Activated CD4-positive, alpha-beta T cell treated with anti-CD3 and anti-CD28 coated beads, Interleukin-2, Interleukin-4, amounts not matched to agents 100 ng/mL and 50 ng/mL, durations not matched to agents 16 hours and 8 hours (primary cell): ENCODE measurements at regions not wholly inside any gene's neighbourhood (a gene's known extent, or its start where the extent isn't known, plus 50 kb on each side); places are given as distances from the start of the nearest gene placed in this dataset.
"Not testable (repeated sequence)": the region's sequence is repeated elsewhere in the genome, so short reads cannot be mapped to it uniquely, and the experiment has no call there.

ENCODE experiments used
- DNase-seq: peaks from one replicate; pipeline ENCODE4 v3.0.0-alpha.2; 2020; ENCODE audit warnings: low spot score

DNA sequence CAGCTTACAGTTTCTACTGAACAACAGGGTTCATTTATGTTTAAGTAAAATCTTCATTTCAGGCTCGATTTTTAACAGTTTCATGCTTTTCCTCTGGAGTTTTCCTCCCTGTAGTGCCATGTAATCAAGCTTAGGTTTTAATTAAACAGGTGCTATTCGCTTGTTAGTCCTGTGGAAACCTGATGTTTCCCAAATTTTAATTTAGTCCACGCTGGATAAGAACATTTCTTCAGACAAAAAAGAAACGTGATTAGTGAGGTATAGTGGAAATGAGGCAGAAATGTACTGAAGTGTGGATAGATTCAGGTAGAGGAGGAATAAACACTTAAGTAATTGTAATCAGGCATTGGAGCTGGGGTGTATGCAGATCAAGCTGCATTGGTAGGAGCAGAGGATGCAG is 1217.5 kb downstream of the AACS start:
- no peak for DNase-seq

DNA sequence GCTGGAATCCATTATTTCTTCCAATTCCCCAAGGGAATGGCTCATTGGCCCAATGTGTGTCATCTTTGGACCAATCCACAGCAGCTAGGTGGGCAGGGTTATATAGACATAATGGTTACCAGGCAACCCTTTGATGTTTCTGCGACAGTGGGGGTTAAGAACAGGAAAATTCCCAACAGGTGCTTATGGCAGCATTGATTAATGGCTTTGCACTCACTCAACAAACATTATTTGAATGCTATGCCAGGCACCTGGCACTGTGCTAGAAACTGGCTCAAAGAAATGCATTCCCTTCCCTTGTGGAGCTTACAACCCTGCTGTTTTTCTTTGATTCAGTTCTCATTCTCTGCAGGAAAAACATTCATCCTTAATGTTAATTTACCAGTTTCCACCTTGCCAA is 1221.0 kb downstream of the AACS start:
- DNase-seq, result no peak

- DNase-seq, result no peak
These were observed 1225.2 kb downstream of the AACS start for GRCh38 chr12:126290456-126290855.

DNA sequence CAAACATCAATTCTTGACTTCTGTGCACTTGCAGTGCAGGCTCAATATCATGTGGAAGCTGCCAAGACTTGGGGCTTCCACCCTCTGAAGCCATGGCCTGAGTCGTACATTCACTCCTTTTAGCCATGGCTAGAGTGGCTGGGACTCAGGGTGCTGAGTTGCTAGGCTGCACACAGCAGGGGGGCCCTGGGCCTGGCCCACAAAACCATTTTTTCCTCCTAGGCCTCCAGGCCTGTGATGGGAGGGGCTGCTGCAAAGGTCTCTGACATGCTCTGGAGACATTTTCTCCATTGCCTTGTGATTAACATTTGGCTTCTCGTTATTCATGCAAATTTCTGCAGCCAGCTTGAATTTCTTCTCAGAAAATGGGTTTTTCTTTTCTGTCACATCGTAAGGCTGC is 1226.8 kb downstream of the AACS start:
- not testable (repeated sequence) for DNase-seq

DNA sequence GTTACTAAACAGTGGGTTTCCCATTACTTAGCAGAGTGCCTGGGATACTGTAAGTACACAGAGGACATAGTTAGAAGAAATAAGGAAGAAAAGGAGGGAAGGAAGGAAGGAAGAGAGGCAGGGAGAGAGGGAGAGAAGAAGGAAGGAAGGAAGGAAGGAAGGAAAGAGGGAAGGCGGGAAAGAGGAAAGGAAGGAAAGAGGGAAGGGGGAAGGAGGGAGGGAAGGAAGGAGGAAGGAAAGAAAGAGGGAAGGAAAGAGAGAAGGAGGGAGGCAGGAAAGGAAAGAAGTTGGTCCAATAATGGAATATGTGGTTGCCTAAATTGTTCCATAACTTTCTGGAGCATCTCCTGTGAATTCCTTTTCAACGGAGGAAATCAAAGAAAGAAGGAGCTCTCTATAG is 1230.4 kb downstream of the AACS start:
- DNase-seq, result no peak

GRCh38 chr12:126309278-126309677 is 1244.0 kb downstream of the AACS start:
- no peak for DNase-seq

DNA sequence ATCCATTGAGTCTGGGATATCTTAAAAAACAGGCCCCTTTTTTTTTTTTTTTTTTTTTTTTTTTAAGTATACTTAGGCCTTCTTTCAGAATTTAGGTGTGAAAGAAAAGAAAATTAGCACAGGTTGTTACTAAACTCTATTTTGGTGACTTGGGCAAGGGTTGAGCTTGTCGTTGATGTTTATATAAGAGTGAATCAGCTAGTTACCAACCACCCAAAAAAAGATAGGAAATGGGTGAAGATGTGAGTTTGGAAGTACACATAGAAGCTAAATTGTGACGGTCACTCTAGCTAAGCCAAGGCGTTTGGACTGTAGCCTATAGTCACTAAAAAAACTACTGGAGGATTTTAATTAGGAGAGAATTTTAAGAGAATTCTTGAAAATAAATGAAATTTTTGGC is 1247.2 kb downstream of the AACS start:
- no peak for DNase-seq

- DNase-seq, result no peak
These were observed 1251.2 kb downstream of the AACS start for GRCh38 chr12:126316411-126316810.

- no peak for DNase-seq
These were observed 1272.6 kb downstream of the AACS start for GRCh38 chr12:126337556-126338441.

GRCh38 chr12:126342866-126343265 is 1277.6 kb downstream of the AACS start:
- DNase-seq, result no peak

DNA sequence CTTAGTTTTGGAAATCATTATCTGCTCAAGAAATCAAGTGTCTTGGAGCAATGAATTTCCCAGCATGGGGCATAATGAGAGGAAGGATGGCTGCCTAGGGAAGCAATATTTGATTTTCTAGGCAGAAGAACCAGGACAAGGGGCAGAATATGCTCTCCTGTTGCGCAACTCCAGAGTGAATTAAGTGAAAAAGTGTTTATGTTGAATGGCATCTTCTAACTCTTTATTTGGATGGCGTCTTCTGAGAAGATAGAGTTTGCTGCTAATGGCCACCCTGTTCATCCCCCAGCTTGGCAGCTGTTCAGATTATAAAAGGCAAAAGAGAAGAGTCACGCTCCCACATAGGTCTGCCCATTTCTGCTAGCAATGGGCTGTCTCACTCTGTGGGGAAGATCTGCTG is 1278.1 kb downstream of the AACS start:
- no peak for DNase-seq

DNA sequence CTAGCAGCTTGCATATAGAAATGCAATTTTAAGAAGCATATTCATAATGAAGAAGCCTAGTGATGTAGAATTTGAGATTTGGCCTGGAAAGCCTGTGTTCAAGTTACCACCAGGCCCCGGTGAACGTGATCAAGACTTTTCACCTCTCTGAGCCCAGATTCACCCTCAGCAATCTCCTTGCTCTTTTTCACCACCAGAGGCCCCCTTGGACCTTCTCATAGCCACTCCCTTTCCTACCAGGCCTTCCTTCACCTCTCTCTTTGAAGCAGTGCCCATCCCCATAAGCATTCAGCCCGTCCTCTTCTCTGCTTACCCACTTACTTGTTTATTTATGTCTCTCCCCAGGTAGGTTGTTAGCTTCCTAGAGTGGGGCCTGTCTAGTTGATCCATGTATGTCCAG is 1280.9 kb downstream of the AACS start:
- no peak for DNase-seq

DNA sequence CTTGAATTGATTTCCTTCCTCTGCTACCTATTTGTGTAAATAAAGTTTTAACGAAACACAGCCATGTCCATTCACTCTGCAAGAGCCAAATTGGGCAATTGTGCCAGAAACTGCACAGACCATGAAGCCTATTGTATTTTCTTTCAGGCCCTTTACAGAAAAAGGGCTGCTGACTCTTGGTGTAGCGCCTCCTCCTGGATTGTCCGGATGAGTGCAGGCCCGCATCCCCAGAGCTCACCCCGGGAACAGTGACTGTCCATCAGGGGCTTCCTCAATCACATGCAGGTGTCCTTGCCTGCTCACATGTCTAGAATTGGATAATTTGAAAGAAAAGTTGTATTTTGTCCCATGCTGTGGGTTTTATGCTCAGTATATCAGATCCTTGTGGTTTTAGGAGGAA is 1282.2 kb downstream of the AACS start:
- DNase-seq, result no peak

GRCh38 chr12:126349383-126349782 is 1284.1 kb downstream of the AACS start:
- DNase-seq, result no peak

GRCh38 chr12:126353604-126354003 is 1288.4 kb downstream of the AACS start:
- no peak for DNase-seq

DNA sequence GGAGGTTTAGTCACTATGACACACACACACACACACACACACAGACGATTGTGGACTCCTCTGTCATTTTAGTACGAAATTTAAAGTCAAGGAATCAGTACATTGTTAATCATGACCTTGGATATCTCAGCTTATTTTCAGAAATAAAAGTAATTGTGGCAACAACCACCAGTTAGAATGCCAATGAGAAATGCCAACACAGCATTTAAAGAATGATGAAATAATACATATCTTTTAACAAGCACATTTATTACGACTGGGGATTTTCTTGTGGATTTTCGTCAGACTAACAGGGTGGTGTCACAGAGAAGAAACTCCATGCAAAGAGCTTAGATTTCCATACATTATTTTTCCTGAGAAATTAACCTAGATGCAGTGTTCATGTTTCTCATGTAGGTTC is 1289.4 kb downstream of the AACS start:
- no peak for DNase-seq

GRCh38 chr12:126355346-126355745 is 1290.1 kb downstream of the AACS start:
- no peak for DNase-seq

DNA sequence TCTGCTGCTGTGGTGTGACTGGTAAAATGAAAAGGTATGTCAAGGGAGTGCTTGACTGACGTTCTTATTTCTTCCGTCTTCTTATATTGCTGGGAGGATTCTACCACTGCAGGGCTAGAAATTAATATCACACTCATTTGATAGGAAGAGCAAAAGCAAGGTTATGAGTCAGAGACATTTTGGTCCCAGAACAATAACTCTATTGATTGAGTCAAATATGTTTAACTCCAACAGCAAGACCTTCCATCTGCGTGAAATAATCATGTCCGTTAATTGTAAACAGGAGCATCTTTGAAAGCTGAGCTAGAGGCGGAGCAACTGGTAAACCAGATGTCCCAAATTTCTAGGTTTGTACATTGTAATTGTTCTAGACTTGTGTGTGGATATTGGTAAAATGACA is 1293.6 kb downstream of the AACS start:
- no peak for DNase-seq

DNA sequence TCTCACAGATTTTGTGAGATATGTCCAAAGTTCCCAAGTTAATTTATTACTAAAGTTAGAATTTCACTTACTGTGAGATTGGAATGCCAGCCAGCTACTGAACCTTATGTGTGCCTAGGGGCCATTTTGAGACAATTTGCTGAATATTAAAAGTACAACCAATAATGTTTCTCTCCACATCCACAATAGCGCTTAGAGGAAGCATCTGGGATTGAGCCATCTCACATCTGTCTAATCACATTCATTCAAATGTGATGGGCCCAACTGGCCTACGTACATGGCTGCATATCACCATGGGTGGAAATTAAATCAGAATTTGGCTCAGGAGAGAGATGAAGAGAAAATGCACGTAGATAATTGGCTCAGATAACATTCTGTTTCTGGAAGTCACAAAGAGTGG is 1294.0 kb downstream of the AACS start:
- no peak for DNase-seq

- DNase-seq, result no peak
These were observed 1296.6 kb downstream of the AACS start for GRCh38 chr12:126361804-126362203.

DNA sequence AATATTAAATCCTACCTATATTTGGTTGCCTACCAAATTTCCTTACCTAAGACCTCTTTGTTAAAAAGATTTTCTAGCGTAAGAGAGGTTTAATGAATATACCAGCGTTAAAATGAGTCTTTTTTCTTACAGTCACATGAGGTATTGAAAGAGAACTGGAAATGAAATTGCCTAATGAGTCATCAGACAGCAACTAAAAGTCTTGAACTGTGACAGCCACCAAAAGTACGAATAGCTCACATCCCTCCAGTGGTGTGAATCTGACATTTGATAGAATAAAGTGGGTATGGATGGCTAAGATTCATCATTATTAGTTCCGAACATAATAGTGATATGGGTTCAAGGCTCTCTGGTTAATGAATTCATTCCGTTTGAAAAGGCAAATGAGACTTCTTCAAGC is 1297.3 kb downstream of the AACS start:
- DNase-seq, result no peak

- DNase-seq, result no peak
These were observed 1297.7 kb downstream of the AACS start for GRCh38 chr12:126362964-126363363.

- DNase-seq, result no peak
These were observed 1304.5 kb downstream of the AACS start for GRCh38 chr12:126369487-126370463.
